ENCODE measurements at regions not wholly inside any gene's neighbourhood (a gene's known extent, or its start where the extent isn't known, plus 50 kb on each side); places are given as distances from the start of the nearest gene placed in this dataset.

GRCh38 chr2:200102971-200103370, 147.6 kb downstream of the MAIP1 start:
- TF ChIP-seq CTCF (conservative IDR thresholded peaks at IDR 0.05; ENCODE audit: low read length) (no peak), EZH2phosphoT487 (IDR thresholded peaks at IDR 0.05; ENCODE audit: borderline replicate concordance, low read depth, low read length) (no peak)

Data from OCI-LY7 (cell line).